Spleen (tissue), 11 donors: ENCODE measurements at regions not wholly inside any gene's neighbourhood (a gene's known extent, or its start where the extent isn't known, plus 50 kb on each side); places are given as distances from the start of the nearest gene placed in this dataset.

Experiments
- DNase-seq: peaks from one replicate; pipeline ENCODE4 v3.0.0-alpha.2; 2020
- H3K27ac ChIP-seq, 8 donors: fragments of 200-600 bp; sonication (generic) in 7 of 8; 1 replicate in 4 of 8; 2 replicates in 4 of 8; pipeline versions ENCODE4 v1.5.0 to v1.8.0; 2016 to 2021; ENCODE audit warnings: inconsistent platforms in 4 of 8, mild to moderate bottlenecking in 4 of 8, moderate library complexity in 1 of 8
- H3K27me3 ChIP-seq, 7 donors: fragments of 200-600 bp; sonication (generic) in 6 of 7; replicated peaks in 1 of 7; 1 replicate in 4 of 7; 2 replicates in 3 of 7; pipeline versions ENCODE4 v1.5.0 to v1.8.0; 2016 to 2021; ENCODE audit warnings: inconsistent platforms in 3 of 7, mild to moderate bottlenecking in 1 of 7
- H3K36me3 ChIP-seq, 6 donors: fragments of 200-600 bp; sonication (generic) in 5 of 6; 1 replicate in 4 of 6; 2 replicates in 2 of 6; pipeline versions ENCODE4 v1.5.0 to v1.8.0; 2016 to 2021; ENCODE audit warnings: inconsistent platforms in 2 of 6
- H3K4me1 ChIP-seq, 6 donors: fragments of 200-600 bp; sonication (generic) in 5 of 6; 1 replicate in 3 of 6; 2 replicates in 3 of 6; pipeline versions ENCODE4 v1.5.0 to v1.8.0; 2016 to 2021; ENCODE audit warnings: inconsistent platforms in 3 of 6
- H3K4me3 ChIP-seq, 8 donors: fragments of 200-600 bp; sonication (generic) in 7 of 8; 1 replicate in 4 of 8; 2 replicates in 4 of 8; pipeline versions ENCODE4 v1.5.0 to v1.8.0; 2016 to 2021; ENCODE audit warnings: inconsistent platforms in 4 of 8, mild to moderate bottlenecking in 4 of 8, moderate library complexity in 2 of 8
- H3K9me3 ChIP-seq, 8 donors: fragments of 200-600 bp; sonication (generic) in 7 of 8; 1 replicate in 4 of 8; 2 replicates in 4 of 8; pipeline versions ENCODE4 v1.5.0 to v1.8.0; 2016 to 2021; ENCODE audit warnings: inconsistent platforms in 4 of 8
- POLR2A ChIP-seq, 3 donors: fragments of 450-650 bp; IDR thresholded peaks; one replicate each; pipeline ENCODE4 v1.5.1; 2017; ENCODE audit warnings: antibody characterized with exemption in 3 of 3, mild to moderate bottlenecking in 1 of 3
- POLR2AphosphoS5 ChIP-seq, 3 donors: sonication (generic); formaldehyde crosslinking; IDR thresholded peaks; one replicate each; pipeline ENCODE4 v1.5.1; 2017; ENCODE audit warnings: antibody characterized with exemption in 3 of 3
- WGBS, 5 donors: extraction: QIAGEN DNeasy Blood & Tissue Kit in 3 of 5; methylation state at CpG; one replicate each; pipeline versions ENCODE4 v1.1.5 to v1.1.7; 2013 to 2018; 5-methylcytosine and 5-hydroxymethylcytosine counted together
- intact Hi-C: fragments of 100-400 bp; cut with DNase I; formaldehyde crosslinking; loops from one replicate; pipeline ENCODE4 v1.15.0; 2023; ENCODE audit warnings: low total_unique reads
- TF ChIP-seq, protein P1 (sequence below), 11 experiments: fragments of 200-600 bp in 7 of 11; fragments of 450-650 bp in 4 of 11; sonication (generic) in 4 of 11; IDR thresholded peaks in 8 of 11; conservative IDR thresholded peaks in 3 of 11; 1 replicate in 7 of 11; 2 replicates in 4 of 11; pipeline versions ENCODE4 v1.4.0 to v1.8.0; 2016 to 2021; ENCODE audit warnings: antibody characterized with exemption in 11 of 11, inconsistent platforms in 4 of 11, mild to moderate bottlenecking in 1 of 11
- donor health status: healthy with polysubstance abuse.
- donor health status: DM: no; HTN: no; CAD: no; lungs with moderate emphysema.
- donor health status: DM: no; HTN: no; CAD: no.
- donor health status: Bipolar disorder and iron deficiency.
- donor health status: healthy.
- donor health status: DM: no; HTN: no; CAD: no.
- donor health status: DM: yes; HTN: yes; CAD: no.

DNA sequence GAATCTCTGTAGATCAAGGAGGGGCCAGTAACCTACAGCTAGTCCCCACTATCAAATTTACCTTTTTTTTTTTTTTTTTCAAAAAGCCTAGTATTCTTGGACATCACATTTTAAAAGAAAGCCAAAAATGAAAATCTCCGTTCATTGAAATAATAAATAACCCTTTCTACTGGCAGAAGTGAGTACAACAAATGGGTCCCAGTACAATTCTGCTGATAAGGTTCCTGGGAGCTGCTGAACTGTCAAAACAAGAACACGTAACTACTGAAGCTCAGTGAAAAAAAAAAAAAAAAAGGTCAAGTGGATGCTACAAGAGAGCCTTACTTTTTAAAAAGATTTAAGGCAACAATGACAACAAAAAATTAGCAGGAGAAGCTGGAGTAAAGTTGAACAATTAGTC, 464.9 kb downstream of the EPM2A start:
- no peak overlapping the region for H3K4me3 ChIP-seq
- no peak for DNase-seq
- no peak for TF ChIP-seq POLR2A (IDR thresholded peaks at IDR 0.05)
- TF ChIP-seq POLR2AphosphoS5 (IDR thresholded peaks at IDR 0.05): no peak
- TF ChIP-seq, protein P1, sequence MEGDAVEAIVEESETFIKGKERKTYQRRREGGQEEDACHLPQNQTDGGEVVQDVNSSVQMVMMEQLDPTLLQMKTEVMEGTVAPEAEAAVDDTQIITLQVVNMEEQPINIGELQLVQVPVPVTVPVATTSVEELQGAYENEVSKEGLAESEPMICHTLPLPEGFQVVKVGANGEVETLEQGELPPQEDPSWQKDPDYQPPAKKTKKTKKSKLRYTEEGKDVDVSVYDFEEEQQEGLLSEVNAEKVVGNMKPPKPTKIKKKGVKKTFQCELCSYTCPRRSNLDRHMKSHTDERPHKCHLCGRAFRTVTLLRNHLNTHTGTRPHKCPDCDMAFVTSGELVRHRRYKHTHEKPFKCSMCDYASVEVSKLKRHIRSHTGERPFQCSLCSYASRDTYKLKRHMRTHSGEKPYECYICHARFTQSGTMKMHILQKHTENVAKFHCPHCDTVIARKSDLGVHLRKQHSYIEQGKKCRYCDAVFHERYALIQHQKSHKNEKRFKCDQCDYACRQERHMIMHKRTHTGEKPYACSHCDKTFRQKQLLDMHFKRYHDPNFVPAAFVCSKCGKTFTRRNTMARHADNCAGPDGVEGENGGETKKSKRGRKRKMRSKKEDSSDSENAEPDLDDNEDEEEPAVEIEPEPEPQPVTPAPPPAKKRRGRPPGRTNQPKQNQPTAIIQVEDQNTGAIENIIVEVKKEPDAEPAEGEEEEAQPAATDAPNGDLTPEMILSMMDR (IDR thresholded peaks at IDR 0.05 in 8 of 11, conservative IDR thresholded peaks at IDR 0.05 in 3 of 11): no peak
- no peaks in the 10 kb centered on the region for H3K4me1 ChIP-seq
- H3K27me3 ChIP-seq: no peaks in the 10 kb centered on the region
- H3K9me3 ChIP-seq: no peaks in the 10 kb centered on the region
- no peak overlapping the region for H3K27ac ChIP-seq
- intact Hi-C loops: no loop called here
- WGBS, 5 donors: 76 to 86% (median 79%) methylated on average over 2 of the region's 2 CpGs
- no peaks in the 10 kb centered on the region for H3K36me3 ChIP-seq

DNA sequence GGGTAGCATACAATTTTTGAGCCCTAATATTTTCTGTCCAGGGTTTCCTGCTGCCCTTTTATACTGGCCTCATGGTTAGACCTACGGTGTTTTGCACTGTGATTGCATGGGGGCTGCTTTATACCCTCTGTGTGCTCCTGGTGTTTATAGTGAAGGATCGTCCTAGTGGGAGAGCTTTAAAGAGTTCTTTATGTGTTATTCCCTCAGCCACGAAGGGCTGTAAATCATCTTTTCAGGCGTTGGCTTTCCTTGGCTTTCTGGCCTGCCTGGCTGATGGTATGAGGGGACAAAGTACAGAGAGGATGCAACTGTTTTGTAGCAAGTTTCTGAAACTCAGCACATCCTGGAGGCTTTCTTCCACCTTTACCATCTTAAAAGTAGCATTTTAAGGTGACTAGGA, 464.3 kb downstream of the EPM2A start:
- H3K9me3 ChIP-seq: no peaks in the 10 kb centered on the region
- no peak overlapping the region for H3K4me3 ChIP-seq
- intact Hi-C loops: no loop called here
- H3K4me1 ChIP-seq: no peaks in the 10 kb centered on the region
- H3K27ac ChIP-seq: no peak overlapping the region
- TF ChIP-seq POLR2AphosphoS5 (IDR thresholded peaks at IDR 0.05) (no peak), POLR2A (IDR thresholded peaks at IDR 0.05) (no peak)
- TF ChIP-seq, protein P1 (IDR thresholded peaks at IDR 0.05 in 8 of 11, conservative IDR thresholded peaks at IDR 0.05 in 3 of 11): no peak
- no peaks in the 10 kb centered on the region for H3K36me3 ChIP-seq
- DNase-seq: no peak
- H3K27me3 ChIP-seq: no peaks in the 10 kb centered on the region
- 26 to 37% (median 32%) methylated on average over 4 of the region's 4 CpGs for WGBS, 5 donors

DNA sequence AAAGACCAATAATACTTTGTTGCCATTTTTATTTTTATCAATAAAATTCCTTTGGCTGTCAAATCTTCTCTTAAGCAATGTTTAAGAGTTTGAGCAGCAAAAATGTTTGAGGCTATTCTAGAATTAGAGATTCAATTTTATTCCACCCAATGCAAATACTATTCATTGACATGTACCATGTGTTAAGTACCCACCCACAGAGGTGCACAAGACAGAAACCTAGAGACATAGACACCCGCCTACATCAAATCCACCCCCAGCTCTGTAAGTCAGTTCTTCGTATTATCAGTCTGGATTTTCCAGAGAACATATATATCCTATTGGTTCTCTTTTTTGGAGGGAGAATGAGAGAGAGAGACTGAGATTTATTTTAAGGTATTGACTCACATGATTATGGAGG, 463.7 kb downstream of the EPM2A start:
- no peaks in the 10 kb centered on the region for H3K9me3 ChIP-seq
- H3K36me3 ChIP-seq: no peaks in the 10 kb centered on the region
- intact Hi-C loops: no loop called here
- H3K4me1 ChIP-seq: no peaks in the 10 kb centered on the region
- no peak for DNase-seq
- no peak overlapping the region for H3K4me3 ChIP-seq
- WGBS, 5 donors: 77 to 97% (median 90%) methylated on average over 2 of the region's 2 CpGs
- no peak overlapping the region for H3K27ac ChIP-seq
- TF ChIP-seq, protein P1 (IDR thresholded peaks at IDR 0.05 in 8 of 11, conservative IDR thresholded peaks at IDR 0.05 in 3 of 11): no peak
- TF ChIP-seq POLR2AphosphoS5 (IDR thresholded peaks at IDR 0.05) (no peak), POLR2A (IDR thresholded peaks at IDR 0.05) (no peak)
- no peaks in the 10 kb centered on the region for H3K27me3 ChIP-seq

DNA sequence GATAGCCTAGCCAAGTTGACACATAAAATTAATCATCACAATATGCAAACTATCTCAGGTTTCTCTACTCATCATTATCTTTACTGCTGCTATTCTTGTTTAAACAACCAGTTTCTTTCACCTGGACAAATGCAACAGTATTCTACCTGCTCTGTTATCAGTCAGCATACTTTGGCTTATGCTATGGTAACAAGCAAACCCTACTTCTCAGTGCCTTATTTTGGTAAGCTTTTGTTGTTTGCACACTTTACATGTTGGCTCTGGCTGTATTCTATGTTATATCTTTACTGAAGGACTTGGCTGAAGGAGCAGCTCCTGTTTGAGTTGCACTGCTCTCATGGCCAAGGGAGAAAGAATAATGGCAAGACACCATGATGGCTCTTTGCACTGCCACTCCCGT, 463.1 kb downstream of the EPM2A start:
- H3K27ac ChIP-seq: no peak overlapping the region
- intact Hi-C loops: no loop called here
- H3K36me3 ChIP-seq: no peaks in the 10 kb centered on the region
- no peaks in the 10 kb centered on the region for H3K27me3 ChIP-seq
- H3K4me3 ChIP-seq: no peak overlapping the region
- no peak for DNase-seq
- 71 to 100% (median 88%) methylated on average over 1 of the region's 1 CpG for WGBS, 5 donors
- no peaks in the 10 kb centered on the region for H3K4me1 ChIP-seq
- TF ChIP-seq POLR2AphosphoS5 (IDR thresholded peaks at IDR 0.05) (no peak), POLR2A (IDR thresholded peaks at IDR 0.05) (no peak)
- TF ChIP-seq, protein P1 (IDR thresholded peaks at IDR 0.05 in 8 of 11, conservative IDR thresholded peaks at IDR 0.05 in 3 of 11): no peak
- no peaks in the 10 kb centered on the region for H3K9me3 ChIP-seq
